Activated CD4-positive, alpha-beta T cell treated with anti-CD3 and anti-CD28 coated beads, Interleukin-2, Interleukin-6, amounts not matched to agents 100 ng/mL and 50 ng/mL, durations not matched to agents 16 hours and 8 hours (primary cell): ENCODE measurements at regions not wholly inside any gene's neighbourhood (a gene's known extent, or its start where the extent isn't known, plus 50 kb on each side); places are given as distances from the start of the nearest gene placed in this dataset.

ENCODE experiments used
- DNase-seq: peaks from one replicate; pipeline ENCODE4 v3.0.0-alpha.2; 2020

DNA sequence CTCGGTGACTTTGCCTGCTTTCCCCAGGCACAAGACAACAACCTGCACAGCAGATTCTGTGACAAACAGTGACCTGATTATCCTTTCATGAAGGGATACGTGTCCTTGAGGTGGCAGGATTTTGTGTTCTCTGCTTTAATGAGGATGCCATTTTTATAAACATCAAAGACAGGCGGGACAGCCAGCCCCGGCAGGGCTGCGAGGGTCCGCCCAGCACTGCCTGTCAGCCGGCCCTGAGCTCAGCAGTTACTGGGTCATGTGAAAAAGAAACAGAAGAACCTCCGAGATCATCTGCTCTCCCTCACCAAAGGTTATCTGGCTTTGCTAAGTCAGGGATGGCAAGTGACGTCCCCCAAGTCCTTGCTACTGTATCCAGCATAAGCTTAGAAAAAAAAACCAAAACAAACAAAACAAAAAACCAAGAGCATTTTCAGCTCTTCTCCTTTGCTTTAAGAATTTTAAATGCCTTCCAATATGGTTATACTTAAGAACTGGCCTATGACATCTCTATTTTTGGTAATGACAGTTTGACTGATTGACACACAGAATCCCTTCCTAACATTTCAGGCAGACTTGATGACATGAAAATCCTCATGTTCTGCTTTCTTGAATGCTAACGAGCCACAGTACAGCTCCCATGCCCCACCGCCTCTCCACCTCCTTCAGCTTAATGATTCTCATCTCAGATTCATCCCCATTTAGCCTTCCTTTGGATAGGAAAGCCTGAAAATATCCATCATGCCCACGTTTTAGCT lies 666.6 kb upstream of the ARGLU1 start:
- no peak for DNase-seq

DNA sequence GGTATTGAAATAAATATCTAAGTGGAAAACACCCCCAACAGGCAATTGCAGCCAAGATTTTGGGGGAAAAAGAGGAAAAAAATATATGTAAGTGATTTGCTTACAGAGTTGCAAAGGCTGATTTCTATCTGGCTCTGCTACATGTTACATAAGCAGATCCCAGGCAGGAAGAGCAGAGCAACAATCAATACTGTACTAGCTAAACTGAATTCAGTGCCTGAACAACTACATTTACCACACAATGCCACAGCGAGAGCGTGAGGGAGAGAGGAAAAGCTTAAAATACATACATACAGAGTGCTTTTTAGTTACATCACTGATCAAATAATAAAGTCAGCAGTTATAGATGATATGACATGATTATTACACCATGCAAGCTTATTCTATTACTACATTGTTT lies 665.6 kb upstream of the ARGLU1 start:
- no peak for DNase-seq

GRCh38 chr13:107231944-107232343 lies 664.0 kb upstream of the ARGLU1 start:
- DNase-seq = no peak

DNA sequence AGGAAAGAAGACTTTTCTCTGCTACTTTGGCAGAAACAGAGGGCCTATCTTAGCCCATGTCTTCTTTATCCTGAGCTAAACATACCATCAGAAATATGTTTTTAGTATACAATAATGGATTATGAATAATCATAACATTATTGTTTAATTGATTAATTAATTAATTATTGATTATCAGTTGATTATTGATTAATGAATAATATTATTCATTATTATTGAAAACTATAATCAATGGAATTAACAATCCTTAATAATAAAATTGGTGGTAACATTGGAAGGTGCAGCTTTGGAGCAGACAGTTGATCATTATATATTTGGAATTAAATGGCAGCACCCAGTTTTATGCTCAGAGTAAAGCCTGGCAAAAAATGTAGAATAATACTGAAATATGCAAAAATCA lies 655.9 kb upstream of the ARGLU1 start:
- no peak for DNase-seq

DNA sequence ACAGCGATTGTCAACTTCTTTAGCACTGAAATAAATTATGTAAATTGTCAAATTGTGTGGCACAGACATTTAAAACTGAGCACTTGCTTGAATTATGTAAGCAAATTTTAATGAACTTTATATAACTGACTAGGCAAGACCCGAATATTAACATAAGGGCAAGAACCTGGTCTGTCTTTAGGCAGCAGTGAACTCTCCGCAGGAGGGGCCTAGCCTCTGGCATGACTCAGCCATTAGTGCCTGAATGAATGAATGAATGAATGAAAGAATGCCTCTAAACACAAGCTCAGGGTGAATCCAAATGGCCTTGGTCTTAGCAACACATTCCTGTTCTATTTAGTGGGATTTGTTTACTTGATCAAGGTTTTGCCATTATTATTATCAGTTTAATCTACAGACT lies 654.7 kb upstream of the ARGLU1 start:
- no peak for DNase-seq

DNA sequence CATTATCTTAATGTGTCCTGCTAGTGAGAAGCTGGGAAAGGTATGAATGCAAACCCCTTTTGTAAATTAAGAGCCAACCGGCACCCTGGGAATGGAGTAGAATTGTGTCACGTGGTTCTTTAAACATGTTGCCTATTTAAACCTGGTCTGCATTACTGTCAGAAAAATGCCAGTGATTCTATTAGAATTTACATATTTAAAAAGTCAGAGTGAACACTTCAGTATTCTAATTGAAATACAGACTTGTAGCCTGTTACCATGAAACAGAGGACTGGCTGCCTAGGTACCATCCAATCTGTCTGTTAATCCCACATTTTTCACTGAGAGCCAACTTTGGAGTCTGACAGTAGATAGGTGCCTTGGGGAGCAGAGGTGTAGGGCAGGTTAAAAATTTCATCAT lies 652.3 kb upstream of the ARGLU1 start:
- DNase-seq = no peak

DNA sequence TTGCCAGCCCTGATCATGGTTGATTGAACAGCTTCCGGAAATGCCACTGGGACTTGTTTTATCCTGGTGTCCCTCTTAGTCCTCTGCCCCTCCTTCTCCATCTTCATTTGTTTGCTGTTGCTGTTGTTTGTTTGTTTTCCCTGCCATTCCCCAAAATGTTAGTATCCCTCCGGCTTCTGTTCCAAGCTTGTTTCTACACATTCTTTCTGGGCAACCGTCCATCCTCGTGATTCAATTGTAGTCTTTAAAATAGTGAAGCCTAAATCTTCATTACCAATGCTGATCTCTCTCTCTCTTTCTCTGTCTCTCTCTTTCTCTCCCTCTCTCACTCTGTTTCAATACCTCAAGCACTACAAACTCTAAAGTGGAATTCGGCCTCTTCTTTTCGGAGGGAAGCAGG lies 649.3 kb upstream of the ARGLU1 start:
- DNase-seq = no peak

GRCh38 chr13:107216046-107216755 lies 648.3 kb upstream of the ARGLU1 start:
- no peak for DNase-seq

DNA sequence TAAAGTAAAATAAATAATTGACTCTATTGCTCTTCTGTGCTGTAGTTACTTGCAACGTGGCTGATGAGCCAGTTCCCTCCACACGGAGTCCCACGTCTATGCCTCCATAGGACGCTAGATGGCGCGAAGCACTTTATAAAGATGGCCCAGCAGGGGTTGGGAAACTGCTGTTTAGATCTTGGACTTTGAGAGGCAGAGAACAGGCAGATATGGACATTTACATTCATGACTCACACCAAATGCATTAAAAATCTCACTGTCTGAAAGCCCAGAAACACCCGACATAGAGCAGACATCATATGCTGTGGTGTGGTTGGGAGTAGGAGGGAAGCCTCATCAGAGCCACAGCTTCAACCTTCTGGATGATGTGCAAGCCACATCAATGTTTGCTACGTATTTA lies 643.1 kb upstream of the ARGLU1 start:
- peak; percentile 64 for DNase-seq

- no peak for DNase-seq
These were observed 642.7 kb upstream of the ARGLU1 start for GRCh38 chr13:107210723-107211030.

- DNase-seq = no peak
These were observed 642.1 kb upstream of the ARGLU1 start for GRCh38 chr13:107209824-107210722.

DNA sequence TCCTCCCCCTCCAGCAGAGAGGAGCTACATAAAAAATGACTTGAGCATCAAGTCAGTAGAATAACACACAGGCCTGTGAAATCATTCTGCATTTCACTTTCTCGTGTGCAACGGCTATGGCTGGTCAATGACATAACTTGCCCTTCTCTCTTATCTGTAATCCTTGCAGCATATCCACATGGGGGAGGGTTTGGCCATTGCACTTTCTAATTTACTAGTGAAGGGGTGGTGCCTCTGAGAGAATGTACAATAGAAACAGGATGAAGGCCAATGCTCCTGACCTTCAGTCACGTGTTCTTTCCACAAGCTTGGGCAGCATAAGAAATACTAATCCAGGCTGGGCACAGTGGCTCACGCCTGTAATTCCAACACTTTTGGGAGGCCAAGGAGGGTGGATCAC lies 641.0 kb upstream of the ARGLU1 start:
- DNase-seq = no peak

DNA sequence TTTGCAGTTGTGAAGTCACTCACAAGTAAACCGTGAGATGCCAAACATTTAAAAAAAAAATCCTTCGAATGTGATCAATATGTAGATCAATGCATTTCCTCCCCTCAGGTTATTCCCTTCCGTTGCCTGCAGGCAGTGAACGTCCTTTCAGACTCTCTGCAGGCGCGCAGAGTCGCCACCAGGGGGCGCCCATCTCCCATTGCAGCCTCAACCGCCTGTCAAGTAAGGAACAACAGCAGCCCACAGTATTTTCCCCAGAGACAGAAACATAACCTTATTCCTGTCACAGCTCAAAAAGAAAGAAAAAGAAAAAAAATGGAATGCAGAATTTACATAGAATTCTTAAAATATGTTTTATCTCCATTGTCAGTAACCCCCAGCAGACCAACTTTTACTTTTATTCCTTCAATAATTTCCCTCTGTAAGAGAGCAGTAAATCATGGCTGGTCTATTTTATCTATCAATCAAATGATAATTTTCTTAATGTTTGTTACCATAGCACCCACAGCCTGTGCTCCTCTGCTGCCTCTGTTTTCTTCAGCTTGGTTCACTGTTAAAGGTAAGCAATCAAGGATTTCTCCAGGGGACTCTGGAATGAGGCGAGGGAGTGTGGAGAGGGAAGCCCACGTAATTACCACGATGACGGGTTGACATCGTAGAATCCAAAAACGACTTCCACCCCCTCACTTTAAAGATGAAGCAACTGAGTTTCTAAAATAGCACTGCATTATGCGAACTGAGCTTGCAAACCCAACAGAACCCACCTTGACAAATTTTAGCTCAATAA lies 637.6 kb upstream of the ARGLU1 start:
- peak; percentile 69 for DNase-seq

- peak; percentile 6 for DNase-seq
These were observed 635.4 kb upstream of the ARGLU1 start for GRCh38 chr13:107203146-107203847.

- DNase-seq = no peak
These were observed 634.6 kb upstream of the ARGLU1 start for GRCh38 chr13:107202371-107203023.

- no peak for DNase-seq
These were observed 632.6 kb upstream of the ARGLU1 start for GRCh38 chr13:107200491-107200890.

DNA sequence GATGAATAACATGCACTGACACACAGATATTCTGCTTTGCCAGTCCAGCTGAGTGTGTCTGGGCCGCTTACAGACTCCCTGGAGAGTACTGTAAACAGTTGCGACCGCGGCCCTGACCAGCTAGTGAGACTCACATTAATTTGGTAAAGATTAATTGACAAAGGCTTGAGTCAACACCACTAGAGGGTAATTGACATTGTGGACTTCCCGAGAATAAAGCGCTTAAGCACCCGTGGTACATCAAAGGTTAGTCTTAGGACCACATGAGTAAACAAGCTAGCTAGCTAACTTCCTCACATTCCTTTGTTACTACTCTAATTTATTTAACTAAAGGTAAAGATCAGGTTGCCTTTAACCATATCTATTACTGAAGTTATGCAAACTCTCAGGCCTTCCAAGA lies 624.4 kb upstream of the ARGLU1 start:
- DNase-seq = no peak

GRCh38 chr13:107190065-107190464 lies 622.1 kb upstream of the ARGLU1 start:
- no peak for DNase-seq

GRCh38 chr13:107185889-107186288 lies 618.0 kb upstream of the ARGLU1 start:
- no peak for DNase-seq

GRCh38 chr13:107170270-107170931 lies 602.5 kb upstream of the ARGLU1 start:
- DNase-seq = no peak

GRCh38 chr13:107157271-107157670 lies 589.3 kb upstream of the ARGLU1 start:
- DNase-seq = no peak
